A673 (cell line): ENCODE measurements at regions not wholly inside any gene's neighbourhood (a gene's known extent, or its start where the extent isn't known, plus 50 kb on each side); places are given as distances from the start of the nearest gene placed in this dataset.

Source experiments
- BruUV-seq: library from RNA; stranded (reverse); fragments of 400-500 nt; replicated peaks from 2 replicates; lab custom pipeline; 2021; lab: Mats Ljungman, UMichigan
- CTCF ChIA-PET: fragments of 300-600 bp; sonication (Branson Sonifier 250); formaldehyde crosslinking; loops from one replicate; lab custom pipeline; 2022; ENCODE audit warnings: antibody characterized with exemption; lab: Charles Lee
- POLR2A ChIA-PET: fragments of 300-600 bp; sonication (Branson Sonifier 250); formaldehyde crosslinking; loops from one replicate; lab custom pipeline; 2022; ENCODE audit warnings: antibody characterized with exemption; ENCODE audit not compliant: low non-redundant PET; lab: Charles Lee
- DNase-seq: peaks from one replicate; pipeline ENCODE4 v3.0.0-alpha.2; 2015; ENCODE audit warnings: low spot score
- H3K27ac ChIP-seq: fragments of 200-600 bp; sonication (generic); 2 replicates; pipeline ENCODE4 v1.5.1; 2016; ENCODE audit warnings: mixed run types, low read depth, mild to moderate bottlenecking, mixed read lengths, antibody characterized with exemption, low read length; ENCODE audit not compliant: poor library complexity, severe bottlenecking
- H3K27me3 ChIP-seq: fragments of 200-600 bp; sonication (generic); replicated peaks from 2 replicates; pipeline ENCODE4 v1.6.1; 2017; ENCODE audit warnings: mixed run types, low read depth, mild to moderate bottlenecking, mixed read lengths, antibody characterized with exemption, low read length; ENCODE audit not compliant: insufficient read depth, poor library complexity
- H3K36me3 ChIP-seq: fragments of 200-600 bp; sonication (generic); 2 replicates; pipeline ENCODE4 v1.6.1; 2016; ENCODE audit warnings: mixed run types, mild to moderate bottlenecking, mixed read lengths, antibody characterized with exemption, low read length; ENCODE audit not compliant: insufficient read depth, poor library complexity, severe bottlenecking
- H3K4me1 ChIP-seq: fragments of 200-600 bp; sonication (generic); 2 replicates; pipeline ENCODE4 v1.6.1; 2017; ENCODE audit warnings: mixed run types, mild to moderate bottlenecking, mixed read lengths, antibody characterized with exemption, low read length; ENCODE audit not compliant: insufficient read depth, poor library complexity, severe bottlenecking
- H3K4me3 ChIP-seq: fragments of 200-600 bp; sonication (generic); 2 replicates; pipeline ENCODE4 v1.5.1; 2016; ENCODE audit warnings: low read depth, mixed run types, mild to moderate bottlenecking, mixed read lengths, low read length; ENCODE audit not compliant: poor library complexity, severe bottlenecking
- H3K9me3 ChIP-seq: fragments of 200-600 bp; sonication (generic); 2 replicates; pipeline ENCODE4 v1.6.1; 2016; ENCODE audit warnings: mixed run types, low read depth, mild to moderate bottlenecking, mixed read lengths, antibody characterized with exemption, low read length; ENCODE audit not compliant: poor library complexity, severe bottlenecking
- CTCF ChIP-seq: fragments of 300-800, 200-600 bp; sonication (generic); conservative IDR thresholded peaks from 2 replicates; pipeline ENCODE4 v1.5.1; 2017; ENCODE audit warnings: low read depth, mild to moderate bottlenecking, antibody characterized with exemption, low read length, moderate library complexity, mixed read lengths
- EZH2 ChIP-seq: fragments of 200-600 bp; sonication (generic); IDR thresholded peaks from 2 replicates; pipeline ENCODE4 v1.6.1; 2017; ENCODE audit warnings: borderline replicate concordance, low read depth, mild to moderate bottlenecking, mixed read lengths, antibody characterized with exemption, low read length; ENCODE audit not compliant: poor library complexity, severe bottlenecking
- intact Hi-C: fragments of 100-400 bp; cut with micrococcal nuclease; formaldehyde crosslinking; loops from one replicate; pipeline ENCODE4 v1.10.0; 2022; ENCODE audit not compliant: unreplicated experiment

GRCh38 chr5:108636135-108636853 is 111.4 kb upstream of the FER start:
- peaks cover 7% of the 10 kb centered on the region for H3K4me1 ChIP-seq
- H3K27ac ChIP-seq = no peak overlapping the region
- POLR2A ChIA-PET = no interaction called here
- no peak overlapping the region for H3K4me3 ChIP-seq
- intact Hi-C loops = no loop called here
- no peak for DNase-seq
- CTCF ChIA-PET = no interaction called here
- BruUV-seq = no TSS peak
- no peaks in the 10 kb centered on the region for H3K27me3 ChIP-seq
- no peaks in the 10 kb centered on the region for H3K36me3 ChIP-seq
- no peak for TF ChIP-seq CTCF
- no peak for TF ChIP-seq EZH2
- no peaks in the 10 kb centered on the region for H3K9me3 ChIP-seq

- Histone ChIP-seq H3K27me3 (no peaks in the 10 kb centered on the region), H3K4me1 (peaks cover 5% of the 10 kb centered on the region), H3K36me3 (no peaks in the 10 kb centered on the region), H3K9me3 (no peaks in the 10 kb centered on the region), H3K27ac (no peak overlapping the region), H3K4me3 (no peak overlapping the region)
- POLR2A ChIA-PET = no interaction called here
- TF ChIP-seq EZH2 (no peak), CTCF (no peak)
- DNase-seq = no peak
- intact Hi-C loops = no loop called here
- CTCF ChIA-PET = no interaction called here
- BruUV-seq = no TSS peak
Measured at GRCh38 chr5:108634617-108635288, 112.9 kb upstream of the FER start.

- H3K36me3 ChIP-seq = no peaks in the 10 kb centered on the region
- no peaks in the 10 kb centered on the region for H3K9me3 ChIP-seq
- H3K4me1 ChIP-seq = no peaks in the 10 kb centered on the region
- no peak overlapping the region for H3K27ac ChIP-seq
- no peaks in the 10 kb centered on the region for H3K27me3 ChIP-seq
- no peak for DNase-seq
- intact Hi-C loops = no loop called here
- ChIA-PET POLR2A (no interaction called here), CTCF (no interaction called here)
- no peak for TF ChIP-seq EZH2
- TF ChIP-seq CTCF = no peak
- BruUV-seq = no TSS peak
- H3K4me3 ChIP-seq = no peak overlapping the region
Measured at GRCh38 chr5:108634010-108634616, 113.6 kb upstream of the FER start.
